ENCODE measurements at regions not wholly inside any gene's neighbourhood (a gene's known extent, or its start where the extent isn't known, plus 50 kb on each side); places are given as distances from the start of the nearest gene placed in this dataset.
A peak's percentile ranks its signal among the peaks of the same experiment; 100 is the strongest.

DNA sequence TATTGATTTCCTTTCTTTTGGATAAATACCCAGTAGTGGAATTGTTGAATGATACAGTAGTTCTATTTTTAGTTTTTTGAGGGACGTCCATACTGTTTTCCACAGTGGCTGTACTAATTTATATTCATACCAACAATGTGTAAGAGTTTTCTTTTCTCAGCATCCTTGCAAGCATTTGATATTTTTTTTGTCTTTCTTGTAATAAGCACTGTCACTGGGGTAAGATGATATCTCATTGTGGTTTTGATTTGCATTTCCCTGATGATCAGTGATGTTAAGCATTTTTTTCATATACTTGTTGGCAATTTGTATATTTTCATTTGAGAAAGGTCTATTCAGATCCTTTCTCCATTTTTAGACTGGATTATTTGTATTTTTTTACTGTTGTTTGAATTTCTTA, 308.7 kb downstream of the PTEN start:
- DNase-seq (ENCODE audit: low read depth) = peak; percentile 45

DNA sequence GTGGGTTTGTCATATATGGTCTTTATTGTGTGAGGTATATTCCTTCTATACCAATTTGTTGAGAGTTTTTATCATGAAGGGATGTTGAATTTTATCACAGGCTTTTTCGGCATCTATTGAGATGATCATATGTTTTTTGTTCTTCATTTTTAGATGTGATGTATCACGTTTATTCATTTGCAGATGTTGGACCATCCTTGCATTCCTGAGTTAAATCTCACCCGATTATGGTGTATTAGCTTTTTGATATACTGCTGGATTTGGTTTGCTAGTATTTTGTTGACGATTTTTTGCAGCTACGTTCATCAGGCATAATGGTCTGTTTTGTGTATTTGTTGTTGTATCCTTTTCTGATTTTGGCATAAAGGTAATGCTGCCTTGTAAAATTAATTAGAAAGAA, 311.0 kb downstream of the PTEN start:
- DNase-seq (ENCODE audit: low read depth) = no peak

DNA sequence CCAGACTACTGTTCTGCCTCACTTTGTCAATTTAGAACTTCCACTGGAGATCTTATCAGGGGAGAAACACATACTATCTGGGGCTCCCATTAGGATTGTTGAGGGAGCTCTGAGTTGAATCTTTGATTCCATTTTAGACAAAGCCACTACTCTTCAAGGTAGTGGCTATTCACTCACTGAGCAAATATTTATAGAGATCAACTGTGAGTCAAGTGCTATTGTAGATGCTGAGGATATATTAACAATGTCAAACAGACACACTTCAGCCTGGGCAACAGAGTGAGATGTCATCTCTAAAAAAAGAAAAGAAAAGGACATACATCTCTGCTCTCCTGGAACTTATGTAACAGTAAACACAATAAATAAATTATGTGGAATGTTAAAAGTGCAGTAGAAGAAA, 315.3 kb downstream of the PTEN start:
- DNase-seq (ENCODE audit: low read depth) = no peak

- no peak for DNase-seq (ENCODE audit: low read depth)
These were observed 316.4 kb downstream of the PTEN start for GRCh38 chr10:88179831-88180230.

DNA sequence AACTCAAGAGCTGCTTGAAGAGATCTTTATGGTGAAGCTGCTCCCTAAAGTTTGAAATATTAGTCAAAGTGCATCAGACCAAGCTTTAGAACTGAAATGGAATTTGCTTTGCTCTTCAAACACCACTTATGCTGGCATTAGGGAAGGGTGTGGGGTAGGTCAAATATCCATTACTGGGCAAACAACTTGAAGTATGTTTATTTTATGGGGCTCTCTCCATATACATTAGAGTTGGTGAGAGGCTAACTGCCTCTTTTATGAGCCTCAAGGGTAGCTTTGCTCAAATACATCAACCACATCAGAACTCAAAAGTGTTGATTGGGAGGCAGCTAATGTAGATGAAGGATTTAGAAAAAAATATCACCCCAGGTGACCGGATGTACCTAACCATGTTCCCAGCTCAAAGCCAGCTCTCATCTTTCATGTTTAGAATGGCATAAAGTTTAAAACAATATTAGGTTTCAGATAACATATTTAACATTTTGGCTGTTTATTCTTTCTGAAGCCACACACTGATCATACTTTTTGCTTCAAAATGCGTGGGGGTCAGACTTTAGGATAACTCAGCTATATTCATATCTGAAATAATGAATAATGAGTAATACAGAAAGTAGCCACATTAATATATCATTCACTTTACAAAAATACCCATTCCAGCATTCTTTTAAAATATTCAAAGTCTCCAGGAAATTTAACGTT, 318.6 kb downstream of the PTEN start:
- no peak for DNase-seq (ENCODE audit: low read depth)

GRCh38 chr10:88182601-88182930, 319.1 kb downstream of the PTEN start:
- no peak for DNase-seq (ENCODE audit: low read depth)

DNA sequence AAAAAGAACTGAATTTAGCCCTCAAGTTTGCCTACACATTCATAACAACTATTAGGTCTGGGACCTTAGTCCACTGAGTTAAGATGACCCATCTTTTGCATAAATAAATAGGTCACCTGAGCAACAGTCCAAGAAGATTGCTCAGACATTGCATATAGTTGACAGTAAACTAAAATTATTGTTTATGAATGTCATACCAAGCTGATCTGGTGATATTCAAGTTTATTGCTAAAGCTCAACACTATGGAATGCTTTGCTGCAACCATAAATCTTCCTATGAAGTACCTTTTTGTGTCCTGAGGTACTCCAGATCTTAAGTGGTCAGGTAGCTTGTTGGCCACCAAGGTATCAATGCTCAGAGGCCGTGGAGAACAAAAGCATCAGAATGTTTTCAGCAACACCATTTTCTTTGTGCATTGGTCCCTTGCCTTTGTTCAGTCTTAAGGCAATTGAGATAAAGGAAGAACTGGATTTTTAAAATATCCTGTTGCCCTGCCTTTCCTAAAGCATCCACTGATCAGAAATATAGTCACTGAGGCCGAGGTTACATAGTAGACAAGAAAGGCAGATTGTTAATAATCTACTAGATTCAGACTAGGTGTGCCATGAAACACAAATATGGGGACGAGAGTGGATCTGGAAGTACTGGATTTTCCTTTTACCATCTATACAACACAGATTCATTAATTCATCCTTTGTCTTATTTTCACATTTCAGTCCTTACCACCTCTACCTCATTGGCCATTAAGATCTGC, 321.3 kb downstream of the PTEN start:
- DNase-seq (ENCODE audit: low read depth) = no peak

- DNase-seq (ENCODE audit: low read depth) = no peak
These were observed 322.4 kb downstream of the PTEN start for GRCh38 chr10:88185830-88186229.

DNA sequence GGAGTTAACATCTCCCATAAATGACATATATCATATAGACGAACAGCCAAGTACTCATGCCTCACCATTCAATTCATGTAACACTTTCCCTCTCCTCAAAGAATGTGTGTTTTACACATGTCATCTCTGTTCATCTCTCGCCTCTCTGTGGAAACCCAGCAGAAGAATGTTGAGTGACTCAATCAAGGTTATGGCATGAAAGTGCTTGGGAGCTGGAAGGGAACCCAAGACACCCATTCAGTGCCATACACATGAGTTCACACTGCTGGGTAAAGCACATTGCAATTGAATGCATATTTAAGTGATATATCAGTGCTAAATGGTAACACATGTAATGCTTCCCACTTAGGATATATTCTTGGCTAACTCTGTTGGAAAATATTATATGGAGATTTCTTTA, 322.9 kb downstream of the PTEN start:
- peak; percentile 92 for DNase-seq (ENCODE audit: low read depth)

DNA sequence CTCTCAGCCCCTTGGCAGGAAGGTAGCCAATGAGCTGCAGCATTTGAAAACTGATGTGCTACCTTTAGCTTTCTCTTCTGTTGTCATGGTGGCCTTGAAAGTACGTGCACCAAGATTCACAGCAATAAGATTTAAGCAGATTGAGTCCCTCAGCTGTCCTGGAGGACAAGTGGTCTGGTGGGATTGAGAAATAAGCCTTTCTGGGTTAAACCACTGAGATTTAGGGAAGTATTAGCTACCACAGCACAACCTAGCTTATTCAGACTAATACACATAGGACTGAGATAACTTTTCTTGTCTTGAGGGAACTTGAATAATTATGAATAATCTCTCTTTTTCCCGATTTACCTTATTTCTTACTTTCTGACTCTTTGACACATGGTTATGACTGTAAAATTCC, 324.0 kb downstream of the PTEN start:
- no peak for DNase-seq (ENCODE audit: low read depth)

DNA sequence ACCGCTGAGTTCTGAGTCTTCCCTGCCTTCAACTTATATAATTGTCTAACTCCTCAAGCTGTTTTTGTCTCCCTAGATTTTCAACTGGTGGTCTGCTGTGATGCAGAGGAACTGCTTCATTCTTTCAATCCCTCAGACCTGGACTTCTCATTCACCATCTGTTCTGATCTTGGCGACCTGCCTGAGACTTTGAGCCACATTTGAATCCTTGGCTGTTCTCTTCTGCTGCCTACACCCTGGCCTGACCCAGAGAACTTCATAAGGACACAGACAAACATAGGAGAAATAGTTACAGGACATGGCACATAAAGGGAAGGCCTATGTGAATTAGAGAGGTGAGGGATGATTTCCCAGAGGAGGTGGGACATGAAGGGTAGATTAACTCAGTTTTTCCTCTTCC, 326.7 kb downstream of the PTEN start:
- no peak for DNase-seq (ENCODE audit: low read depth)

- no peak for DNase-seq (ENCODE audit: low read depth)
These were observed 327.3 kb downstream of the PTEN start for GRCh38 chr10:88190540-88191235.

DNA sequence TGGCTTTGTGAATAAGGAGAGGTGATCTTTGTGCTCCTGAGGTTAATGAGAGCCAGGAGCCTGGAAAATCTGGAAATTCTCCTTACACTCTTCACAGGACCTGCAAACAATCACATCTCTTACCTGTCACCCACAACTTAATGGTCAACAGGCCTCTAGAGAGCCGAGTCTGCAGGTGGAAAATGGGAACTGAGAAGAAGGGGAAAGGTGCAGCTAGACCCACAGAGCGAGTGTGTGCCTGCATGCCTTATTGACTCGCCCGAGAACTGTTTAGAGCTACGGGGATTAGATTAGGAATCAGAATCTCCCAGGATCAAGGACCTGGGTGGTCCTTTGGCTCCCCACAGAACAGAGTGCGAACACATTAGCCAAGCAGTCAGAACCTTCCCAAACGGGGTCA, 329.6 kb downstream of the PTEN start:
- DNase-seq (ENCODE audit: low read depth) = no peak

DNA sequence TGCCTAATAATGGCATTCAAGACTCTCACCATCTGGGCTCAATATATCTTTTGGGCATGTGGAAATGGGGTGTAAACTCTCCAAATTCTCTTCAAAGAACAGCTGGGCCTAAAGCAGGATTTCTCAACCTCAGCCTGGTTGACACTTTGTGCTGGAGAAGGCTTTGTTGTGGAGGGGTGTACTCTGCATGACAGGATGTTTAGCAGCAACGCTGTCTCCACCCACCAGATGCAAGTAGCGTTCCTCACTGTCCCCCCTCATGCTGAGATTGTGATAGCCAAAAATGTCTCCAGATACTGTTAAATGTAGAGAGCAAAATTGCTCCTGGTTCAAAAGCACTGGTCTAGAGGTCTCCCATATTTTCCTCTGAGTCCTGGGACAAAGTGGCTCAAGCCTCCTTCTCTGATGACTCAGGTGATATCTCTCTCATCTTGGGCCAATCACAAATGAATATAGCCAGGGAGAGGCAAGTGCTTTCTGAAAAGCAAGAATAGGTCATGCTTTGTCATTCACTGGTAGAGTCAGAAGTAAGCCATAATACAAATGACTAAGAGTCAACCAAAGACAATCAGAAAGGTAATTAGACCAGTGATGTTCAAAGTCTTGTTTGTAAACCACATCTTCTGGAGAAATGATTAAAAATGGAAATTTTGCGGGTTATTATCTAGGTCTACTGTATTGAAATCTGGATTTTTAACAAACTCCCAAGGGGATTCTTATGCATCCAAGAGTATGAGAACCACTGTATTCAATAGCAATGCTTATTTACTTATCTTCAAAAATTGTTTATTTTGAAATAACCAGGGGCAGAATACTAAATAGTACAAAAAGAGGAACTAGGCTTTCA, 330.8 kb downstream of the PTEN start:
- DNase-seq (ENCODE audit: low read depth) = peak; percentile 41

GRCh38 chr10:88194961-88195367, 331.5 kb downstream of the PTEN start:
- peak; percentile 17 for DNase-seq (ENCODE audit: low read depth)

DNA sequence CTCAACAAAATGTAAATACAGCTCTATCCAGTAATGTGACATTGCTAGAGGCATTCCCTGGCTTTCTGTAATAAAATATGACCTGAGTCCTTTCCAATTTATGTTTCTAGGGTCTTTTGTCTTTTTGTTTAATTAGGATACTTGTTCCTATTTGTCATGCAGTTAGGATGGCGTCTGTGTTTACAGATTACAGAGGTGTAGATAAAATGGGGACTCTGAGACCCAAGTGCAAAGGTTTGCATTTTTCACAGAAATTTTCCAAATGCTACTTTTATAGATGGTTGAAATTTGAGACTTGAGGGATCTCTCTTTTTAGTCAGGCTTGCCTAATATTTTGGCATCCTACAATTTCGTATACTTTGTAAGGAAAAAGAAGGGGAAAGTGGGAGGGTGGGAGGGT, 332.4 kb downstream of the PTEN start:
- DNase-seq (ENCODE audit: low read depth) = no peak

DNA sequence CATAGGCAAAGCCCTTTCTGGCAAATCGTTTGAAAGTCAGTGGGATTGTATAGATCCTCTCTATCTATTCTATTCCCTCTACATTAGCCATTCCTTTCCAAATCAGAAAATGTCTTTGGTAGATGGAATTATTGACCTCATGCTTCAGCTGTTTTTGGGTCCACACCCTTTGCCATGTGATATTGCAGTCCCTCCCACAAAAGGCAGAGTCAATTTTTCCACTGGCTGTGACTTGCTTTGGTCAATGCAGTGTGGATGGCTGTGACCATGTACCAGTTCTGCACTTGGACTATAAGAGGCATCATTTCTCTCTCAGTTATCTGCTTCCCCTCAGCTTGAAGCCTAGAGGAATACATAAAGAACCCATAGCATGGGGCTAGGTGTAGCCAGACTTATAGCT, 332.9 kb downstream of the PTEN start:
- no peak for DNase-seq (ENCODE audit: low read depth)

DNA sequence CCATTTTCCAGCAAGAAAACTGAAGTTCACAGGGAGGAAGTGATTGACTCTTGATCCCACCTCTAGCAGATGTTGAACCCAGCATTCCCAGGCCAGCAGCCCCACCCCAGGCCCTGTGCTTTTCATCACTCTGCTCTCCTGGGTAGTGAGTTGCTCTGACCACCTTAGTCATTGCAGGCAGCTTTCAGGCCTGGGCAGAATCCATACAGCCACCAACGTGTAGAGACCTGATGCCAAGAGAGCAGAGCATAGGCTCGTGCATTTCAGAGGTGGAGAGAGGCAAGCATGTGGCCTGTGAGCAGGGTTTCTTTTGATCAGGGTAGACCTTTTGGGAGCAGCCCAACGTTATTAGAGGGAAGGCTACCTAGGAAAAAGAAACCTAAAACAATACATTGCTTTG, 334.6 kb downstream of the PTEN start:
- no peak for DNase-seq (ENCODE audit: low read depth)

- no peak for DNase-seq (ENCODE audit: low read depth)
These were observed 337.0 kb downstream of the PTEN start for GRCh38 chr10:88200312-88201032.

DNA sequence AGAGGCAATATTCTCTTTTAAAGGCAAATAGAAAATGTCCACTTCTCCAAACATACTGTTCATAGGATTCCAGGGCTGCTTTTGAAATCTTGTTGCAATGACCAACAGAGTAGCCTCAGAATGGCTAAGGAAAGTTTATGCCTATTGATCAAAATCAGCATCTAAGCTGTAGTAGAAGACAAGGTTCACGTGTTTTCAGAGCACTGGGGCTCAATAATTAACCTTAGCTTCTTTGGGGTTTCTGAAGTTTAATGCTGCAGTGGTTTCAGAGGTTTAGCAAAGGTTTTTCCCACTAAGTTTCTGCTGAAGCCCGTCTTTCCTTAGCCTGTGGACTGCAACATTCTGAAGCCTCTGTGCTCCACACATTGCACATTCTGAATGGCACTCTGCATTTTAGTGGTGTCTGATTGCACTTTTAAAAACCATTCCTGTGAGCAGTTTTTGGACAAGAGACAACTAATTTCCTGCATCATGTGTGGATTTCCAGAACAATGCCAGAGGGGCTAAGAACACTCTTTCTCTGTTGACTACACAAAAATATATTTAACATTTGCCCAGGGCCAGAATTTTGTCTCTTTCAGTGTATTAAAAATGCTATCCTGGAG, 342.5 kb downstream of the PTEN start:
- DNase-seq (ENCODE audit: low read depth) = peak; percentile 47

GRCh38 chr10:88207121-88207546, 343.7 kb downstream of the PTEN start:
- DNase-seq (ENCODE audit: low read depth) = peak; percentile 63
